SH-SY5Y (cell line): ENCODE measurements at regions not wholly inside any gene's neighbourhood (a gene's known extent, or its start where the extent isn't known, plus 50 kb on each side); places are given as distances from the start of the nearest gene placed in this dataset.

Source experiments
- GATA2 ChIP-seq: IDR thresholded peaks from 2 replicates; pipeline ENCODE4 v1.6.1; 2011; ENCODE audit warnings: mild to moderate bottlenecking, low read depth, low read length
- GATA3 ChIP-seq: IDR thresholded peaks from 2 replicates; pipeline ENCODE4 v1.6.1; 2011; ENCODE audit warnings: low read depth, mild to moderate bottlenecking, low read length, moderate library complexity

DNA sequence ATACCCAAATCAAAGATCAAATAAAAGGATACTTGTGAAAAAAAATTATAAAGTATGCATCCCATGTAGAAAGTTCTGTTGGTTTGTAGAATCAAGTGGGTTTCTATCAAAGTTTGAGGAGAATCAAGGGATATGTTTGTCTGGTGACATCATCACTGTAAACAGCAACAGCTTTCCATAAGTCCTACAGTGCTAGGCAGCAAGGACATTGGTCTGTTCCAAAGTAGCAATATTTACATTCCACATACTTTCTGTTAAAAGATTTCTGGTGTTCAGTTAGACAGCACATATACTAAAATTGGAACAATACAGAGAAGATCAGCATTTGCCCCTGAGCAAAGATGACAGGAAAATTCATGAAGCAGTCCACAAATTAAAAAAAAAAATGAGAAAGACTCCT lies 683.9 kb downstream of the XPNPEP1 start:
- TF ChIP-seq GATA3 (no peak), GATA2 (no peak)
